ENCODE measurements at regions not wholly inside any gene's neighbourhood (a gene's known extent, or its start where the extent isn't known, plus 50 kb on each side); places are given as distances from the start of the nearest gene placed in this dataset.

- H3K4me1 Mint-ChIP-seq (ENCODE audit: low read depth): no peaks in the 10 kb centered on the region
- no peaks in the 10 kb centered on the region for H3K9me3 Mint-ChIP-seq
- H3K4me3 Mint-ChIP-seq: no peak overlapping the region
- no peaks in the 10 kb centered on the region for H3K36me3 Mint-ChIP-seq (ENCODE audit: low read depth)
- H3K27ac Mint-ChIP-seq: no peak overlapping the region
- no peaks in the 10 kb centered on the region for H3K27me3 Mint-ChIP-seq (ENCODE audit: low read depth)
- DNase-seq (ENCODE audit: low spot score): no peak
Observed at GRCh38 chr2:225994748-225995405, 595.4 kb downstream of the NYAP2 start.

GRCh38 chr2:225993430-225993829, 593.9 kb downstream of the NYAP2 start:
- no peaks in the 10 kb centered on the region for H3K4me1 Mint-ChIP-seq (ENCODE audit: low read depth)
- no peaks in the 10 kb centered on the region for H3K36me3 Mint-ChIP-seq (ENCODE audit: low read depth)
- H3K27me3 Mint-ChIP-seq (ENCODE audit: low read depth): no peaks in the 10 kb centered on the region
- DNase-seq (ENCODE audit: low spot score): no peak
- no peaks in the 10 kb centered on the region for H3K9me3 Mint-ChIP-seq
- no peak overlapping the region for H3K4me3 Mint-ChIP-seq
- no peak overlapping the region for H3K27ac Mint-ChIP-seq

GRCh38 chr2:225989809-225990208, 590.3 kb downstream of the NYAP2 start:
- DNase-seq (ENCODE audit: low spot score): no peak
- H3K27me3 Mint-ChIP-seq (ENCODE audit: low read depth): no peaks in the 10 kb centered on the region
- no peaks in the 10 kb centered on the region for H3K9me3 Mint-ChIP-seq
- no peaks in the 10 kb centered on the region for H3K36me3 Mint-ChIP-seq (ENCODE audit: low read depth)
- no peak overlapping the region for H3K27ac Mint-ChIP-seq
- no peaks in the 10 kb centered on the region for H3K4me1 Mint-ChIP-seq (ENCODE audit: low read depth)
- no peak overlapping the region for H3K4me3 Mint-ChIP-seq

GRCh38 chr2:225980372-225980771, 580.9 kb downstream of the NYAP2 start:
- Mint-ChIP-seq H3K27me3 (ENCODE audit: low read depth) (no peaks in the 10 kb centered on the region), H3K4me1 (ENCODE audit: low read depth) (no peaks in the 10 kb centered on the region), H3K27ac (no peak overlapping the region), H3K9me3 (no peaks in the 10 kb centered on the region), H3K4me3 (no peak overlapping the region), H3K36me3 (ENCODE audit: low read depth) (no peaks in the 10 kb centered on the region)
- DNase-seq (ENCODE audit: low spot score): no peak

- H3K27ac Mint-ChIP-seq: no peak overlapping the region
- H3K9me3 Mint-ChIP-seq: peaks cover 8% of the 10 kb centered on the region
- H3K36me3 Mint-ChIP-seq (ENCODE audit: low read depth): no peaks in the 10 kb centered on the region
- no peak overlapping the region for H3K4me3 Mint-ChIP-seq
- H3K27me3 Mint-ChIP-seq (ENCODE audit: low read depth): no peaks in the 10 kb centered on the region
- DNase-seq (ENCODE audit: low spot score): no peak
- no peaks in the 10 kb centered on the region for H3K4me1 Mint-ChIP-seq (ENCODE audit: low read depth)
Observed at GRCh38 chr2:225971433-225971832, 571.9 kb downstream of the NYAP2 start.

GRCh38 chr2:225948903-225949302, 549.4 kb downstream of the NYAP2 start:
- no peak overlapping the region for H3K27ac Mint-ChIP-seq
- H3K27me3 Mint-ChIP-seq (ENCODE audit: low read depth): no peaks in the 10 kb centered on the region
- no peaks in the 10 kb centered on the region for H3K36me3 Mint-ChIP-seq (ENCODE audit: low read depth)
- H3K4me1 Mint-ChIP-seq (ENCODE audit: low read depth): no peaks in the 10 kb centered on the region
- no peak for DNase-seq (ENCODE audit: low spot score)
- H3K9me3 Mint-ChIP-seq: peaks cover 16% of the 10 kb centered on the region
- no peak overlapping the region for H3K4me3 Mint-ChIP-seq

- Mint-ChIP-seq H3K4me3 (no peak overlapping the region), H3K9me3 (no peaks in the 10 kb centered on the region), H3K4me1 (ENCODE audit: low read depth) (no peaks in the 10 kb centered on the region), H3K36me3 (ENCODE audit: low read depth) (no peaks in the 10 kb centered on the region), H3K27me3 (ENCODE audit: low read depth) (no peaks in the 10 kb centered on the region), H3K27ac (no peak overlapping the region)
- DNase-seq (ENCODE audit: low spot score): no peak
Observed at GRCh38 chr2:225938991-225939390, 539.5 kb downstream of the NYAP2 start.

GRCh38 chr2:225937625-225938187, 538.2 kb downstream of the NYAP2 start:
- no peaks in the 10 kb centered on the region for H3K27me3 Mint-ChIP-seq (ENCODE audit: low read depth)
- no peaks in the 10 kb centered on the region for H3K9me3 Mint-ChIP-seq
- no peak overlapping the region for H3K27ac Mint-ChIP-seq
- H3K4me3 Mint-ChIP-seq: no peak overlapping the region
- no peak for DNase-seq (ENCODE audit: low spot score)
- no peaks in the 10 kb centered on the region for H3K4me1 Mint-ChIP-seq (ENCODE audit: low read depth)
- H3K36me3 Mint-ChIP-seq (ENCODE audit: low read depth): no peaks in the 10 kb centered on the region

GRCh38 chr2:225932811-225933413, 533.4 kb downstream of the NYAP2 start:
- no peaks in the 10 kb centered on the region for H3K4me1 Mint-ChIP-seq (ENCODE audit: low read depth)
- no peaks in the 10 kb centered on the region for H3K36me3 Mint-ChIP-seq (ENCODE audit: low read depth)

GRCh38 chr2:225930687-225931086, 531.2 kb downstream of the NYAP2 start:
- Mint-ChIP-seq H3K27ac (no peak overlapping the region), H3K36me3 (ENCODE audit: low read depth) (no peaks in the 10 kb centered on the region), H3K27me3 (ENCODE audit: low read depth) (no peaks in the 10 kb centered on the region), H3K9me3 (no peaks in the 10 kb centered on the region), H3K4me3 (no peak overlapping the region), H3K4me1 (ENCODE audit: low read depth) (no peaks in the 10 kb centered on the region)
- no peak for DNase-seq (ENCODE audit: low spot score)

More at GRCh38 chr2:225932811-225933413, 533.4 kb downstream of the NYAP2 start:
- Mint-ChIP-seq H3K27ac (no peak overlapping the region), H3K27me3 (ENCODE audit: low read depth) (no peaks in the 10 kb centered on the region), H3K9me3 (no peaks in the 10 kb centered on the region), H3K4me3 (no peak overlapping the region)
- no peak for DNase-seq (ENCODE audit: low spot score)

- Mint-ChIP-seq H3K4me3 (no peak overlapping the region), H3K27ac (no peak overlapping the region), H3K36me3 (ENCODE audit: low read depth) (no peaks in the 10 kb centered on the region), H3K9me3 (no peaks in the 10 kb centered on the region), H3K4me1 (ENCODE audit: low read depth) (no peaks in the 10 kb centered on the region), H3K27me3 (ENCODE audit: low read depth) (no peaks in the 10 kb centered on the region)
- DNase-seq (ENCODE audit: low spot score): no peak
Observed at GRCh38 chr2:225920621-225921220, 521.2 kb downstream of the NYAP2 start.

- no peaks in the 10 kb centered on the region for H3K27me3 Mint-ChIP-seq (ENCODE audit: low read depth)
- H3K4me3 Mint-ChIP-seq: no peak overlapping the region
- H3K27ac Mint-ChIP-seq: no peak overlapping the region
- no peaks in the 10 kb centered on the region for H3K9me3 Mint-ChIP-seq
- H3K36me3 Mint-ChIP-seq (ENCODE audit: low read depth): no peaks in the 10 kb centered on the region
- H3K4me1 Mint-ChIP-seq (ENCODE audit: low read depth): no peaks in the 10 kb centered on the region
- DNase-seq (ENCODE audit: low spot score): no peak
Observed at GRCh38 chr2:225916692-225917091, 517.2 kb downstream of the NYAP2 start.

GRCh38 chr2:225911019-225911418, 511.5 kb downstream of the NYAP2 start:
- Mint-ChIP-seq H3K4me3 (no peak overlapping the region), H3K27me3 (ENCODE audit: low read depth) (no peaks in the 10 kb centered on the region), H3K36me3 (ENCODE audit: low read depth) (no peaks in the 10 kb centered on the region), H3K27ac (no peak overlapping the region), H3K9me3 (no peaks in the 10 kb centered on the region), H3K4me1 (ENCODE audit: low read depth) (no peaks in the 10 kb centered on the region)
- no peak for DNase-seq (ENCODE audit: low spot score)

- H3K27ac Mint-ChIP-seq: no peak overlapping the region
- no peak for DNase-seq (ENCODE audit: low spot score)
- no peaks in the 10 kb centered on the region for H3K4me1 Mint-ChIP-seq (ENCODE audit: low read depth)
- H3K27me3 Mint-ChIP-seq (ENCODE audit: low read depth): no peaks in the 10 kb centered on the region
- no peaks in the 10 kb centered on the region for H3K9me3 Mint-ChIP-seq
- H3K36me3 Mint-ChIP-seq (ENCODE audit: low read depth): no peaks in the 10 kb centered on the region
- no peak overlapping the region for H3K4me3 Mint-ChIP-seq
Observed at GRCh38 chr2:225895126-225895525, 495.6 kb downstream of the NYAP2 start.

Data from T-helper 2 cell treated with Interferon-gamma antibody and Interleukin-4, amounts not matched to agents 5 μg/mL and 100 μg/mL, for 36 hours (primary cell).